Activated T-helper 2 cell treated with anti-CD3 and anti-CD28 coated beads, Interferon-gamma antibody, Interleukin-2, Interleukin-4, amounts not matched to agents 10 μg/mL and 5 μg/mL and 100 μg/mL, durations not matched to agents 14 hours and 24 hours and 36 hours (primary cell): ENCODE measurements at regions not wholly inside any gene's neighbourhood (a gene's known extent, or its start where the extent isn't known, plus 50 kb on each side); places are given as distances from the start of the nearest gene placed in this dataset.

Experiments used
- DNase-seq: peaks from one replicate; pipeline ENCODE4 v3.0.0; 2021; ENCODE audit warnings: low spot score
- H3K27ac Mint-ChIP-seq: one replicate; pipeline ENCODE4 v1.8.0; 2021; ENCODE audit warnings: mixed read lengths
- H3K27me3 Mint-ChIP-seq: one replicate; pipeline ENCODE4 v1.8.0; 2021; ENCODE audit warnings: low read depth, mixed read lengths
- H3K36me3 Mint-ChIP-seq: one replicate; pipeline ENCODE4 v1.8.0; 2021; ENCODE audit warnings: low read depth, mixed read lengths
- H3K4me1 Mint-ChIP-seq: one replicate; pipeline ENCODE4 v1.8.0; 2021; ENCODE audit warnings: low read depth, mixed read lengths
- H3K4me3 Mint-ChIP-seq: one replicate; pipeline ENCODE4 v1.8.0; 2021; ENCODE audit warnings: low read depth, mild to moderate bottlenecking, moderate library complexity, mixed read lengths
- H3K9me3 Mint-ChIP-seq: one replicate; pipeline ENCODE4 v1.8.0; 2021; ENCODE audit warnings: mixed read lengths
- intact Hi-C: fragments of 100-400 bp; cut with micrococcal nuclease; formaldehyde crosslinking; loops from one replicate; pipeline ENCODE4 v1.15.1; 2023

- no peak for DNase-seq
- H3K36me3 Mint-ChIP-seq: no peaks in the 10 kb centered on the region
- peaks cover 19% of the 10 kb centered on the region for H3K9me3 Mint-ChIP-seq
- no peaks in the 10 kb centered on the region for H3K4me1 Mint-ChIP-seq
- intact Hi-C loops: no loop called here
- H3K27ac Mint-ChIP-seq: no peak overlapping the region
- no peak overlapping the region for H3K4me3 Mint-ChIP-seq
- no peaks in the 10 kb centered on the region for H3K27me3 Mint-ChIP-seq
These were observed 983.7 kb downstream of the SLITRK1 start for GRCh38 chr13:82898586-82898985.

- intact Hi-C loops: no loop called here
- DNase-seq: no peak
- Mint-ChIP-seq H3K36me3 (no peaks in the 10 kb centered on the region), H3K27ac (no peak overlapping the region), H3K4me1 (no peaks in the 10 kb centered on the region), H3K9me3 (peaks cover 27% of the 10 kb centered on the region), H3K4me3 (no peak overlapping the region), H3K27me3 (no peaks in the 10 kb centered on the region)
These were observed 1002.4 kb downstream of the SLITRK1 start for GRCh38 chr13:82879921-82880320.

- Mint-ChIP-seq H3K4me1 (no peaks in the 10 kb centered on the region), H3K27me3 (no peaks in the 10 kb centered on the region), H3K27ac (no peak overlapping the region), H3K4me3 (no peak overlapping the region), H3K36me3 (no peaks in the 10 kb centered on the region), H3K9me3 (peaks cover 29% of the 10 kb centered on the region)
- DNase-seq: no peak
- intact Hi-C loops: no loop called here
These were observed 1003.7 kb downstream of the SLITRK1 start for GRCh38 chr13:82878536-82878935.

GRCh38 chr13:82867284-82867683, 1015.0 kb downstream of the SLITRK1 start:
- no peak for DNase-seq
- Mint-ChIP-seq H3K36me3 (no peaks in the 10 kb centered on the region), H3K4me3 (no peak overlapping the region), H3K9me3 (peaks cover 15% of the 10 kb centered on the region), H3K27me3 (no peaks in the 10 kb centered on the region), H3K27ac (no peak overlapping the region), H3K4me1 (no peaks in the 10 kb centered on the region)
- intact Hi-C loops: no loop called here

GRCh38 chr13:82850644-82851043, 1031.6 kb downstream of the SLITRK1 start:
- no peak overlapping the region for H3K27ac Mint-ChIP-seq
- DNase-seq: no peak
- peaks cover 22% of the 10 kb centered on the region for H3K9me3 Mint-ChIP-seq
- intact Hi-C loops: no loop called here
- H3K36me3 Mint-ChIP-seq: no peaks in the 10 kb centered on the region
- no peaks in the 10 kb centered on the region for H3K4me1 Mint-ChIP-seq
- H3K4me3 Mint-ChIP-seq: no peak overlapping the region
- no peaks in the 10 kb centered on the region for H3K27me3 Mint-ChIP-seq

GRCh38 chr13:82848766-82849165, 1033.5 kb downstream of the SLITRK1 start:
- no peak overlapping the region for H3K4me3 Mint-ChIP-seq
- H3K27ac Mint-ChIP-seq: no peak overlapping the region
- H3K36me3 Mint-ChIP-seq: no peaks in the 10 kb centered on the region
- peaks cover 22% of the 10 kb centered on the region for H3K9me3 Mint-ChIP-seq
- H3K4me1 Mint-ChIP-seq: no peaks in the 10 kb centered on the region
- intact Hi-C loops: no loop called here
- no peaks in the 10 kb centered on the region for H3K27me3 Mint-ChIP-seq
- DNase-seq: no peak

- intact Hi-C loops: no loop called here
- H3K36me3 Mint-ChIP-seq: no peaks in the 10 kb centered on the region
- H3K9me3 Mint-ChIP-seq: peaks cover 20% of the 10 kb centered on the region
- no peak overlapping the region for H3K4me3 Mint-ChIP-seq
- no peaks in the 10 kb centered on the region for H3K27me3 Mint-ChIP-seq
- H3K27ac Mint-ChIP-seq: no peak overlapping the region
- DNase-seq: no peak
- no peaks in the 10 kb centered on the region for H3K4me1 Mint-ChIP-seq
These were observed 1034.7 kb downstream of the SLITRK1 start for GRCh38 chr13:82847595-82847994.

GRCh38 chr13:82833923-82834322, 1048.4 kb downstream of the SLITRK1 start:
- DNase-seq: no peak
- Mint-ChIP-seq H3K4me1 (no peaks in the 10 kb centered on the region), H3K9me3 (peaks cover 55% of the 10 kb centered on the region), H3K4me3 (no peak overlapping the region), H3K27me3 (no peaks in the 10 kb centered on the region), H3K36me3 (no peaks in the 10 kb centered on the region), H3K27ac (no peak overlapping the region)
- intact Hi-C loops: no loop called here

- H3K9me3 Mint-ChIP-seq: peaks cover 56% of the 10 kb centered on the region
- H3K4me3 Mint-ChIP-seq: no peak overlapping the region
- intact Hi-C loops: no loop called here
- no peaks in the 10 kb centered on the region for H3K27me3 Mint-ChIP-seq
- DNase-seq: no peak
- no peaks in the 10 kb centered on the region for H3K4me1 Mint-ChIP-seq
- no peak overlapping the region for H3K27ac Mint-ChIP-seq
- H3K36me3 Mint-ChIP-seq: no peaks in the 10 kb centered on the region
These were observed 1053.2 kb downstream of the SLITRK1 start for GRCh38 chr13:82829040-82829439.

GRCh38 chr13:82827724-82828123, 1054.5 kb downstream of the SLITRK1 start:
- intact Hi-C loops: no loop called here
- H3K9me3 Mint-ChIP-seq: peaks cover 53% of the 10 kb centered on the region
- no peak for DNase-seq
- H3K27ac Mint-ChIP-seq: no peak overlapping the region
- H3K4me3 Mint-ChIP-seq: no peak overlapping the region
- no peaks in the 10 kb centered on the region for H3K36me3 Mint-ChIP-seq
- no peaks in the 10 kb centered on the region for H3K4me1 Mint-ChIP-seq
- H3K27me3 Mint-ChIP-seq: no peaks in the 10 kb centered on the region

GRCh38 chr13:82822935-82823334, 1059.3 kb downstream of the SLITRK1 start:
- DNase-seq: no peak
- no peaks in the 10 kb centered on the region for H3K4me1 Mint-ChIP-seq
- no peak overlapping the region for H3K27ac Mint-ChIP-seq
- no peak overlapping the region for H3K4me3 Mint-ChIP-seq
- H3K9me3 Mint-ChIP-seq: peaks cover 38% of the 10 kb centered on the region
- H3K27me3 Mint-ChIP-seq: no peaks in the 10 kb centered on the region
- intact Hi-C loops: no loop called here
- no peaks in the 10 kb centered on the region for H3K36me3 Mint-ChIP-seq

GRCh38 chr13:82817133-82817532, 1065.1 kb downstream of the SLITRK1 start:
- Mint-ChIP-seq H3K4me1 (no peaks in the 10 kb centered on the region), H3K9me3 (peaks cover 23% of the 10 kb centered on the region), H3K27ac (no peak overlapping the region), H3K27me3 (no peaks in the 10 kb centered on the region), H3K36me3 (no peaks in the 10 kb centered on the region), H3K4me3 (no peak overlapping the region)
- intact Hi-C loops: no loop called here
- DNase-seq: no peak

GRCh38 chr13:82815791-82816190, 1066.5 kb downstream of the SLITRK1 start:
- peaks cover 28% of the 10 kb centered on the region for H3K9me3 Mint-ChIP-seq
- H3K36me3 Mint-ChIP-seq: no peaks in the 10 kb centered on the region
- no peak overlapping the region for H3K4me3 Mint-ChIP-seq
- no peaks in the 10 kb centered on the region for H3K4me1 Mint-ChIP-seq
- no peak overlapping the region for H3K27ac Mint-ChIP-seq
- H3K27me3 Mint-ChIP-seq: no peaks in the 10 kb centered on the region
- DNase-seq: no peak
- intact Hi-C loops: no loop called here

GRCh38 chr13:82803341-82803740, 1078.9 kb downstream of the SLITRK1 start:
- H3K9me3 Mint-ChIP-seq: peaks cover 29% of the 10 kb centered on the region
- no peaks in the 10 kb centered on the region for H3K27me3 Mint-ChIP-seq
- H3K4me3 Mint-ChIP-seq: no peak overlapping the region
- H3K27ac Mint-ChIP-seq: no peak overlapping the region
- DNase-seq: no peak
- intact Hi-C loops: no loop called here
- no peaks in the 10 kb centered on the region for H3K4me1 Mint-ChIP-seq
- H3K36me3 Mint-ChIP-seq: no peaks in the 10 kb centered on the region
